SK-N-SH treated with all-trans-retinoic acid at 6 μM for 48 hours (cell line): ENCODE measurements at regions not wholly inside any gene's neighbourhood (a gene's known extent, or its start where the extent isn't known, plus 50 kb on each side); places are given as distances from the start of the nearest gene placed in this dataset.

Source experiments
- BACH2 ChIP-seq: fragments of 250-450 bp; sonication (Bioruptor Pico); IDR thresholded peaks from 2 replicates; pipeline ENCODE4 v1.9.0; 2021; ENCODE audit warnings: mild to moderate bottlenecking, borderline replicate concordance
- CSDC2 ChIP-seq: fragments of 250-450 bp; sonication (Bioruptor Pico); IDR thresholded peaks from 2 replicates; pipeline ENCODE4 v1.5.0; 2020; ENCODE audit warnings: mild to moderate bottlenecking, moderate library complexity
- ESRRG ChIP-seq: fragments of 250-450 bp; sonication (Bioruptor Pico); IDR thresholded peaks from 2 replicates; pipeline ENCODE4 v1.6.1; 2021; ENCODE audit warnings: mild to moderate bottlenecking
- GLIS3 ChIP-seq: fragments of 250-450 bp; sonication (Bioruptor Pico); IDR thresholded peaks from 2 replicates; pipeline ENCODE4 v1.5.0; 2020; ENCODE audit warnings: mild to moderate bottlenecking, moderate library complexity
- ISL1 ChIP-seq: fragments of 250-450 bp; sonication (Bioruptor Pico); IDR thresholded peaks from 2 replicates; pipeline ENCODE4 v2.1.2; 2022; ENCODE audit warnings: mild to moderate bottlenecking, moderate library complexity
- OSR1 ChIP-seq: fragments of 250-450 bp; sonication (Bioruptor Pico); IDR thresholded peaks from 2 replicates; pipeline ENCODE4 v1.8.0; 2022; ENCODE audit warnings: moderate library complexity, mild to moderate bottlenecking, inconsistent platforms
- PATZ1 ChIP-seq: fragments of 250-450 bp; sonication (Bioruptor Pico); IDR thresholded peaks from 2 replicates; pipeline ENCODE4 v1.8.0; 2020; ENCODE audit warnings: mild to moderate bottlenecking, moderate library complexity, borderline replicate concordance
- RARB ChIP-seq: fragments of 250-450 bp; sonication (Bioruptor Pico); IDR thresholded peaks from 2 replicates; pipeline ENCODE4 v1.8.0; 2021; ENCODE audit warnings: mild to moderate bottlenecking, moderate library complexity
- TCF4 ChIP-seq: fragments of 250-450 bp; sonication (Bioruptor Pico); IDR thresholded peaks from 2 replicates; pipeline ENCODE4 v1.8.0; 2021; ENCODE audit warnings: mild to moderate bottlenecking, moderate library complexity, borderline replicate concordance
- TOX ChIP-seq: fragments of 250-450 bp; sonication (Bioruptor Pico); IDR thresholded peaks from 2 replicates; pipeline ENCODE4 v1.8.0; 2021; ENCODE audit warnings: mild to moderate bottlenecking, moderate library complexity, borderline replicate concordance
- ZC3H10 ChIP-seq: fragments of 250-450 bp; sonication (Bioruptor Pico); IDR thresholded peaks from 2 replicates; pipeline ENCODE4 v1.5.1; 2021; ENCODE audit warnings: mild to moderate bottlenecking, moderate library complexity
- ZFP3 ChIP-seq: fragments of 250-450 bp; sonication (Bioruptor Pico); IDR thresholded peaks from 2 replicates; pipeline ENCODE4 v1.5.0; 2020; ENCODE audit warnings: mild to moderate bottlenecking, moderate library complexity
- ZFP30 ChIP-seq: fragments of 450-650 bp; formaldehyde crosslinking; IDR thresholded peaks from 2 replicates; pipeline ENCODE4 v1.5.0; 2022; ENCODE audit warnings: mild to moderate bottlenecking, moderate library complexity
- ZNF8 ChIP-seq: fragments of 450-650 bp; formaldehyde crosslinking; IDR thresholded peaks from 2 replicates; pipeline ENCODE4 v1.5.0; 2020; ENCODE audit warnings: mild to moderate bottlenecking, moderate library complexity

DNA sequence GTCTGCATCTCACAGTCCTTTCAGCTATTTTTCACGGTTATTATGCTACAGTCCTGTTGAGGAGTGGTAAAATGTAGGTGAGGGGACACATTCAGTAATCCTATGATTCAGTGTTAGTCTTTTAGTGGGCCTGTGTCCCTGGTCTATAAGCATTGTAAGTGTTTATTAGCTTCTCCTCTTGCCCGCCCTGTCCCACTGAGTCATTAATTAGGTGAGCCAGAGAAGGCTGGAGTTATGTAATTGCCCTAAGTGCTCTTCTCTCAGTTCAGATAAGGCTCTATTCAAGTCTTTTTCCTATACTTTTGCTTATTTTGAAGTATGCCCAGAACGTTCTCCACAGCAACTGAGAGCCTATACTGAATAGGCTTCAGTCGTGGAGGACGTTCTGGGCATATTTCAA, 76.3 kb upstream of the ZRANB2 start:
- TF ChIP-seq CSDC2 (no peak), BACH2 (no peak), ZFP3 (no peak), TOX (CRISPR knock-in tag) (no peak), OSR1 (CRISPR knock-in tag) (no peak), ZFP30 (CRISPR knock-in tag) (no peak), ZNF8 (CRISPR knock-in tag) (no peak), RARB (CRISPR knock-in tag) (no peak), ZC3H10 (CRISPR knock-in tag) (no peak), ISL1 (CRISPR knock-in tag) (no peak), GLIS3 (no peak), ESRRG (CRISPR knock-in tag) (no peak), TCF4 (no peak), PATZ1 (CRISPR knock-in tag) (no peak)
